Loucy (cell line): ENCODE measurements at regions not wholly inside any gene's neighbourhood (a gene's known extent, or its start where the extent isn't known, plus 50 kb on each side); places are given as distances from the start of the nearest gene placed in this dataset.

Experiments used
- H2AFZ ChIP-seq: fragments of 200-600 bp; sonication (generic); 2 replicates; pipeline ENCODE4 v1.6.0; 2016; ENCODE audit warnings: antibody characterized with exemption, mild to moderate bottlenecking, low read length, moderate library complexity
- H3F3A ChIP-seq: fragments of 200-600 bp; 2 replicates; pipeline ENCODE4 v1.6.0; 2016; ENCODE audit warnings: antibody characterized with exemption, low read depth, mild to moderate bottlenecking
- H3K27me3 ChIP-seq: fragments of 200-600 bp; sonication (generic); 2 replicates; pipeline ENCODE4 v1.6.1; 2014; ENCODE audit warnings: low read length, mild to moderate bottlenecking; ENCODE audit not compliant: insufficient read depth, poor library complexity, severe bottlenecking
- H3K36me3 ChIP-seq: fragments of 200-600 bp; sonication (generic); 2 replicates; pipeline ENCODE4 v1.6.1; 2016; ENCODE audit warnings: low read length; ENCODE audit not compliant: insufficient read depth
- H3K4me1 ChIP-seq: fragments of 200-600 bp; sonication (generic); 2 replicates; pipeline ENCODE4 v1.5.1; 2014; ENCODE audit warnings: low read length, mild to moderate bottlenecking; ENCODE audit not compliant: insufficient read depth, poor library complexity, severe bottlenecking
- H3K4me2 ChIP-seq: fragments of 200-600 bp; sonication (generic); 2 replicates; pipeline ENCODE4 v1.6.0; 2014; ENCODE audit warnings: antibody characterized with exemption, low read length, low read depth, mild to moderate bottlenecking; ENCODE audit not compliant: poor library complexity, severe bottlenecking
- H3K4me3 ChIP-seq: fragments of 200-600 bp; sonication (generic); 2 replicates; pipeline ENCODE4 v1.5.1; 2014; ENCODE audit warnings: low read length, mild to moderate bottlenecking, mixed read lengths; ENCODE audit not compliant: poor library complexity, severe bottlenecking
- H3K79me2 ChIP-seq: fragments of 200-600 bp; sonication (generic); 2 replicates; pipeline ENCODE4 v1.6.1; 2014; ENCODE audit warnings: low read length; ENCODE audit not compliant: insufficient read depth
- H3K9ac ChIP-seq: fragments of 200-600 bp; sonication (generic); 2 replicates; pipeline ENCODE4 v1.6.0; 2014; ENCODE audit warnings: mild to moderate bottlenecking, low read depth, low read length, moderate library complexity; ENCODE audit not compliant: poor library complexity, severe bottlenecking
- H3K9me2 ChIP-seq: fragments of 200-600 bp; sonication (generic); replicated peaks from 2 replicates; pipeline ENCODE4 v1.6.1; 2016; ENCODE audit warnings: low read depth, low read length, mixed read lengths
- H3K9me3 ChIP-seq: fragments of 200-600 bp; sonication (generic); 2 replicates; pipeline ENCODE4 v1.6.1; 2014; ENCODE audit warnings: mild to moderate bottlenecking, antibody characterized with exemption, low read length, low read depth; ENCODE audit not compliant: insufficient read depth
- H4K20me1 ChIP-seq: fragments of 200-600 bp; sonication (generic); 2 replicates; pipeline ENCODE4 v1.6.0; 2014; ENCODE audit warnings: antibody characterized with exemption, low read length, mild to moderate bottlenecking; ENCODE audit not compliant: insufficient read depth, poor library complexity, severe bottlenecking
- CTCF ChIP-seq: fragments of 200-600 bp; sonication (generic); conservative IDR thresholded peaks from 2 replicates; pipeline ENCODE4 v1.5.1; 2014; ENCODE audit warnings: mild to moderate bottlenecking, antibody characterized with exemption, low read length
- EZH2phosphoT487 ChIP-seq: fragments of 200-600 bp; IDR thresholded peaks from 2 replicates; pipeline ENCODE4 v1.6.1; 2018; ENCODE audit warnings: antibody characterized with exemption, mild to moderate bottlenecking, moderate library complexity, borderline replicate concordance

- H2AFZ ChIP-seq, result no peak overlapping the region
- H3K79me2 ChIP-seq, result no peaks in the 10 kb centered on the region
- no peaks in the 10 kb centered on the region for H3K36me3 ChIP-seq
- H3K9me3 ChIP-seq, result no peaks in the 10 kb centered on the region
- H3K4me2 ChIP-seq, result no peak overlapping the region
- H3K9me2 ChIP-seq, result no peaks in the 10 kb centered on the region
- no peak overlapping the region for H3K9ac ChIP-seq
- no peaks in the 10 kb centered on the region for H4K20me1 ChIP-seq
- H3K4me1 ChIP-seq, result no peaks in the 10 kb centered on the region
- H3F3A ChIP-seq, result no peaks in the 10 kb centered on the region
- H3K4me3 ChIP-seq, result no peak overlapping the region
- TF ChIP-seq EZH2phosphoT487 (no peak), CTCF (no peak)
- no peaks in the 10 kb centered on the region for H3K27me3 ChIP-seq
Measured at GRCh38 chr4:148757171-148757570, 315.0 kb upstream of the NR3C2 start.

GRCh38 chr4:148749403-148749802 lies 307.2 kb upstream of the NR3C2 start:
- no peaks in the 10 kb centered on the region for H3F3A ChIP-seq
- no peak overlapping the region for H3K9ac ChIP-seq
- H3K9me3 ChIP-seq, result no peaks in the 10 kb centered on the region
- no peak overlapping the region for H3K4me2 ChIP-seq
- no peak overlapping the region for H2AFZ ChIP-seq
- no peaks in the 10 kb centered on the region for H3K9me2 ChIP-seq
- H3K4me3 ChIP-seq, result no peak overlapping the region
- TF ChIP-seq EZH2phosphoT487 (no peak), CTCF (no peak)
- H4K20me1 ChIP-seq, result no peaks in the 10 kb centered on the region
- H3K79me2 ChIP-seq, result no peaks in the 10 kb centered on the region
- no peaks in the 10 kb centered on the region for H3K4me1 ChIP-seq
- no peaks in the 10 kb centered on the region for H3K36me3 ChIP-seq
- no peaks in the 10 kb centered on the region for H3K27me3 ChIP-seq

GRCh38 chr4:148747721-148748268 lies 305.6 kb upstream of the NR3C2 start:
- H3K36me3 ChIP-seq, result no peaks in the 10 kb centered on the region
- H3K9ac ChIP-seq, result no peak overlapping the region
- TF ChIP-seq CTCF, result no peak
- no peak for TF ChIP-seq EZH2phosphoT487
- H3K4me2 ChIP-seq, result no peak overlapping the region
- H3K4me1 ChIP-seq, result no peaks in the 10 kb centered on the region
- H3K9me3 ChIP-seq, result no peaks in the 10 kb centered on the region
- H3K9me2 ChIP-seq, result no peaks in the 10 kb centered on the region
- H2AFZ ChIP-seq, result no peak overlapping the region
- no peaks in the 10 kb centered on the region for H4K20me1 ChIP-seq
- H3K4me3 ChIP-seq, result no peak overlapping the region
- no peaks in the 10 kb centered on the region for H3K79me2 ChIP-seq
- no peaks in the 10 kb centered on the region for H3K27me3 ChIP-seq
- no peaks in the 10 kb centered on the region for H3F3A ChIP-seq
